ENCODE measurements at regions not wholly inside any gene's neighbourhood (a gene's known extent, or its start where the extent isn't known, plus 50 kb on each side); places are given as distances from the start of the nearest gene placed in this dataset.

GRCh38 chr2:6791682-6792081, 74.0 kb downstream of the CMPK2 start:
- Histone ChIP-seq H3K9ac (ENCODE audit: low read length) (no peak overlapping the region), H3K4me1 (ENCODE audit: control insufficient read depth in 1 of 2, insufficient read depth in 2 of 2, low read length in 2 of 2) (no peaks in the 10 kb centered on the region), H3K4me2 (ENCODE audit: low read length) (no peak overlapping the region), H2AFZ (ENCODE audit: low read depth, low read length, poor library complexity, severe bottlenecking) (no peak overlapping the region), H3K9me3 (ENCODE audit: control insufficient read depth in 1 of 2, insufficient read depth in 1 of 2, low read depth in 1 of 2, low read length in 2 of 2) (no peaks in the 10 kb centered on the region), H4K20me1 (ENCODE audit: insufficient read depth) (no peaks in the 10 kb centered on the region), H3K27me3 (ENCODE audit: insufficient read depth, low read length) (0 out of 2 replicates have a peak, but pooled peaks cover 3% of the 10 kb centered on the region), H3K36me3 (ENCODE audit: control insufficient read depth in 1 of 2, insufficient read depth in 2 of 2, low read length in 2 of 2) (no peaks in the 10 kb centered on the region), H3K4me3 (replicated peaks in 1 of 2; ENCODE audit: low read depth in 1 of 2, low read length in 2 of 2) (no peak overlapping the region), H3K79me2 (ENCODE audit: insufficient read depth, low read length) (no peaks in the 10 kb centered on the region), H3K27ac (ENCODE audit: low read depth, low read length) (no peak overlapping the region), H3K9me2 (ENCODE audit: insufficient read depth) (no peaks in the 10 kb centered on the region)
- DNase-seq (ENCODE audit: low read depth, low spot score), result no peak
- ChIA-PET RAD21 (ENCODE audit: low non-redundant PET in 1 of 2, low total read pairs in 2 of 2, uncharacterized antibody in 2 of 2, unreplicated experiment in 2 of 2) (no interaction called here), CTCF (interaction anchor here (1.4 kb wide), 1 partner anchor 36 kb away, joined by 4 read pairs; no protein-coding TSS in a partner anchor), POLR2A (no interaction called here)
- BruUV-seq (replicated peaks), result no TSS peak
- TF ChIP-seq JUND (IDR thresholded peaks at IDR 0.05) (no peak), SIN3A (IDR thresholded peaks at IDR 0.05; ENCODE audit: low read depth) (no peak), RAD21 (IDR thresholded peaks at IDR 0.05; ENCODE audit: low read depth) (0 out of 2 replicates have a peak, but pooled peaks have one; percentile 11), MAX (IDR thresholded peaks at IDR 0.05) (no peak), SRF (IDR thresholded peaks at IDR 0.05; ENCODE audit: low read depth) (no peak)
- TF ChIP-seq, protein P1, sequence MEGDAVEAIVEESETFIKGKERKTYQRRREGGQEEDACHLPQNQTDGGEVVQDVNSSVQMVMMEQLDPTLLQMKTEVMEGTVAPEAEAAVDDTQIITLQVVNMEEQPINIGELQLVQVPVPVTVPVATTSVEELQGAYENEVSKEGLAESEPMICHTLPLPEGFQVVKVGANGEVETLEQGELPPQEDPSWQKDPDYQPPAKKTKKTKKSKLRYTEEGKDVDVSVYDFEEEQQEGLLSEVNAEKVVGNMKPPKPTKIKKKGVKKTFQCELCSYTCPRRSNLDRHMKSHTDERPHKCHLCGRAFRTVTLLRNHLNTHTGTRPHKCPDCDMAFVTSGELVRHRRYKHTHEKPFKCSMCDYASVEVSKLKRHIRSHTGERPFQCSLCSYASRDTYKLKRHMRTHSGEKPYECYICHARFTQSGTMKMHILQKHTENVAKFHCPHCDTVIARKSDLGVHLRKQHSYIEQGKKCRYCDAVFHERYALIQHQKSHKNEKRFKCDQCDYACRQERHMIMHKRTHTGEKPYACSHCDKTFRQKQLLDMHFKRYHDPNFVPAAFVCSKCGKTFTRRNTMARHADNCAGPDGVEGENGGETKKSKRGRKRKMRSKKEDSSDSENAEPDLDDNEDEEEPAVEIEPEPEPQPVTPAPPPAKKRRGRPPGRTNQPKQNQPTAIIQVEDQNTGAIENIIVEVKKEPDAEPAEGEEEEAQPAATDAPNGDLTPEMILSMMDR (IDR thresholded peaks at IDR 0.05 in 2 of 3, conservative IDR thresholded peaks at IDR 0.05 in 1 of 3; ENCODE audit: borderline replicate concordance in 1 of 3, insufficient read depth in 1 of 3, low read depth in 2 of 3, low read length in 2 of 3), result peak in 2 of 3 experiments; percentile 45 to 48; a peak in 4 of 6 replicates
- peak; percentile 90 for ATAC-seq
- intact Hi-C loops (cut with micrococcal nuclease), result no loop called here

DNA sequence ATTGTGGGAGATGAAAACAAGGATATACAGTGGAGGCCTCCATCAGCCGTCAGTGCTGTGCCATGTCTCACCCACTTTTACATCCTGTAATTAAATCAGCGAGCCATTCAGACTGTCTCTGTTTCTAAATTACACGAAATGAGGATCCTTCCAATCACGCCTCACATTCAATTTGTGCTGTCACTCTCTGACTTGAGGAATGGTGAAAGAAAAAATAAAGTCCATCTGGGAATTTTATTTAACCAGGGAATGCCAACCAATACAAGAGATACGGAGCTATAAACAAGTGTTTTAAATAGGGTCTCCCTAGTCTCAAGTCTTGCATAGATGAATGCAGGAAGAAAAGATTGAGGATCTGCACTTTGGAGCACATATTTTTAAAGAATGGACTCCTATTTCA, 72.8 kb downstream of the CMPK2 start:
- DNase-seq (ENCODE audit: low read depth, low spot score), result no peak
- TF ChIP-seq SRF (IDR thresholded peaks at IDR 0.05; ENCODE audit: low read depth) (no peak), CBX3 (IDR thresholded peaks at IDR 0.05; ENCODE audit: low read depth) (no peak), REST (IDR thresholded peaks at IDR 0.05; ENCODE audit: low read depth) (no peak), SP1 (IDR thresholded peaks at IDR 0.05; ENCODE audit: low read depth) (no peak), POLR2AphosphoS5 (IDR thresholded peaks at IDR 0.05; ENCODE audit: low read depth, low read length) (no peak), EGR1 (IDR thresholded peaks at IDR 0.05; ENCODE audit: low read depth) (no peak), TCF7L2 (IDR thresholded peaks at IDR 0.05; ENCODE audit: borderline replicate concordance, extremely low read depth, insufficient read depth, insufficient read length) (no peak)
- TF ChIP-seq, protein P1 (IDR thresholded peaks at IDR 0.05 in 2 of 3, conservative IDR thresholded peaks at IDR 0.05 in 1 of 3; ENCODE audit: borderline replicate concordance in 1 of 3, insufficient read depth in 1 of 3, low read depth in 2 of 3, low read length in 2 of 3), result no peak

More for the DNA sequence above, 72.8 kb downstream of the CMPK2 start:
- H3K9me3 ChIP-seq (ENCODE audit: control insufficient read depth in 1 of 2, insufficient read depth in 1 of 2, low read depth in 1 of 2, low read length in 2 of 2), result no peaks in the 10 kb centered on the region
- H4K20me1 ChIP-seq (ENCODE audit: insufficient read depth), result no peaks in the 10 kb centered on the region
- no peaks in the 10 kb centered on the region for H3K79me2 ChIP-seq (ENCODE audit: insufficient read depth, low read length)
- H3K4me1 ChIP-seq (ENCODE audit: control insufficient read depth in 1 of 2, insufficient read depth in 2 of 2, low read length in 2 of 2), result no peaks in the 10 kb centered on the region
- no peak overlapping the region for H3K27ac ChIP-seq (ENCODE audit: low read depth, low read length)
- intact Hi-C loops (cut with micrococcal nuclease), result no loop called here
- 0 out of 2 replicates have a peak, but pooled peaks cover 3% of the 10 kb centered on the region for H3K27me3 ChIP-seq (ENCODE audit: insufficient read depth, low read length)
- no peak overlapping the region for H3K9ac ChIP-seq (ENCODE audit: low read length)
- BruUV-seq (replicated peaks), result no TSS peak
- no peaks in the 10 kb centered on the region for H3K9me2 ChIP-seq (ENCODE audit: insufficient read depth)
- CTCF ChIA-PET, result no interaction called here
- ATAC-seq, result no peak
- no peak overlapping the region for H3K4me2 ChIP-seq (ENCODE audit: low read length)
- POLR2A ChIA-PET, result no interaction called here
- H3K36me3 ChIP-seq (ENCODE audit: control insufficient read depth in 1 of 2, insufficient read depth in 2 of 2, low read length in 2 of 2), result no peaks in the 10 kb centered on the region
- no peak overlapping the region for H2AFZ ChIP-seq (ENCODE audit: low read depth, low read length, poor library complexity, severe bottlenecking)
- H3K4me3 ChIP-seq (replicated peaks in 1 of 2; ENCODE audit: low read depth in 1 of 2, low read length in 2 of 2), result no peak overlapping the region
- RAD21 ChIA-PET (ENCODE audit: low non-redundant PET in 1 of 2, low total read pairs in 2 of 2, uncharacterized antibody in 2 of 2, unreplicated experiment in 2 of 2), result no interaction called here

Measured in HCT116 (cell line).